GM21526 (cell line): ENCODE measurements at regions not wholly inside any gene's neighbourhood (a gene's known extent, or its start where the extent isn't known, plus 50 kb on each side); places are given as distances from the start of the nearest gene placed in this dataset.
"Not testable (repeated sequence)": the region's sequence is repeated elsewhere in the genome, so short reads cannot be mapped to it uniquely, and the experiment has no call there.

Experiments used
- ATAC-seq: cut with Tn5 transposase; IDR thresholded peaks from one replicate; pipeline ENCODE4 v1.9.1; 2021; ENCODE audit warnings: moderate library complexity; ENCODE audit not compliant: unreplicated experiment, low FRiP score

DNA sequence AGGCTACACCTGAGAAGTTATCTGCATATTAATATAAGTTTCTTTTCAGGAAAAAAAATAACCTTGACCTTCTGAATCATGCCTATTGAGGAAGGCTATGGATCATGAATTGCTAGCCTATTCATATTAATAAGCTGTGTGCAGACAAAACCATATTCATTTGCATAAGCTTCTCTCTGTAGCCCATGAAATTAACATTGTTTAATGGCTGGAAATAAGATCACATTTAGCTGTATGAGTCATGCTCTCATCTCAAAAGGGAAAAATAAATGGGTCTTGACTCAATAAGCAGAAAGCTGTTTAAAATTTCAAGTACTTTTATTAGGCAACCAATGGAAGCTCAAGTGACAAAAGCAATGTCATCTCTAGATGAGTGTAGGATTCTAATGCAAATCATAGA, 330.0 kb upstream of the DEPDC1 start:
- no peak for ATAC-seq

DNA sequence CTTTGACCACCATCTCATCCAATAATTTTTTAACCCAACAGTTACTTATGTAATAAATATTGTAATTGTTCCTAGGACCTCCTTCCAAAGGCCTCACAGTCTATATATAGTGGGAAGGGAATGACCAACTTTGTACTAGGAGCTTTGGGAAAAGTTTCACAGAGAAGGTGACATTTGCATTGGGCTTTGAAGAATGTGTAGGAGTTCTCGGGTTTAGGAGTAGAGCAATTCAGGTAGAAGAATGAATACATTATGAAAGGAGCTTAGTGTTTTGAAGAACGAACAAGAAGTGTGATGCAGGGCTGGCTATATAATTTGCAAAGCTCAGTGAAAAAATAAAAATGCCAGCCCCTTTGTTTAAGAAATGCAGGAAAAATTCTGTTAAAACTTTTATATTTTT, 330.4 kb upstream of the DEPDC1 start:
- no peak for ATAC-seq

DNA sequence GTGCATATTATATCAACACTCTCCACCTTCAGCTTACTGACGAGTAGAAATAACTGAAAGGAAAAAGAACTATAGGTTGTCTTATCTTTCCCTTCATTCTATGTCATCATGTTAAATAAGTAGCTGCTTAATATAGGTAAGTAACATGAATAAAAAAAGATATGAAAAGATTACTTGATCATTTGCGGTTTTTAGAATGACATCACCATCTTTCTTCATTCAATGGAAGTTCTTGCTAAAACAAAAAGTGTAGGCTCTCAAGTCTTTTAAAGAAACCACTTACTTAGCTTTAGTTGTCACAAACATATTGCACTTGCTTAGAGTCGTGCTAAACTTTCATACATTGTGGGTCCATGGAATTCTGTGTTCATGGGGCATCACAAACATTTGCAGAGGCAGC, 331.1 kb upstream of the DEPDC1 start:
- ATAC-seq, result no peak

GRCh38 chr1:68831281-68831680, 334.4 kb upstream of the DEPDC1 start:
- no peak for ATAC-seq

DNA sequence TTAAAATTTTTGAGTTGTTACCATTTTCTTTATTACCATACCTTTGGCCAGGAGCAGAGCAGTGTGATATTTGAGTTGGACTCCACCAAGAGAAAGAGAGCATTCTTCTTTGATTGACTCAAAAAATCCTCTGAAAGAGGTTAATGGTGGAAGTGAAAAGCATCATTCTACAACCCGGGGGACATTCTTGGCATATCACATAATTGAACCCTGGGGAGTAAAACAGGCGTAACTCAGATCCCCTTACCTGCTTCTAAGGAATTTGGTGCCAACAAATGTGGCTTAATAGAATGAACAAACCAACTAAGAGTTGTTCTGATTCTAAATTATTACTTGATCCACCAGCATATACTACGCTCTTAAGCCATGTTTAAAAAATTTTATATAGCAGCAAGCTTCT, 351.1 kb upstream of the DEPDC1 start:
- ATAC-seq, result no peak

GRCh38 chr1:68868606-68869005, 371.7 kb upstream of the DEPDC1 start:
- ATAC-seq, result no peak

DNA sequence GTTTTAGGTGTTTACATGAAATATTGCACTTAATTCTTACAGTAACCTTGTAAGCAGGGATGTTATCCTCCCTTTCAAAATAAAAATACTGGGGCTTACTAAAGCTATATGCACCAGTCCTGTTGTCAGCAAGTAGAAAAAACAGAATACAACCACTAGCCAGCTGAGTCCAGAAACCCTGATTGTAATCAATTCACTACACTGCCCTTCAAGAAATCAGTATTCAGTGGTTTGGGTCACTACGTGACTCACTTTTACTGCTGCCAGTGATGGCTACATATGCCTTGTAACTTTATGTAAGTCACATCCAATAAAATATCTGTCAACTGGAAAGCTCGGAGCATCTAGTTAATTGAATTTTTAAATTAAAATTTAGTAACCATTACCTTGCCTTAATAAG, 376.3 kb upstream of the DEPDC1 start:
- ATAC-seq, result no peak

- not testable (repeated sequence) for ATAC-seq
Observed at GRCh38 chr1:68881330-68882194, 384.7 kb upstream of the DEPDC1 start.

- ATAC-seq, result no peak
Observed at GRCh38 chr1:68889471-68889870, 392.6 kb upstream of the DEPDC1 start.

DNA sequence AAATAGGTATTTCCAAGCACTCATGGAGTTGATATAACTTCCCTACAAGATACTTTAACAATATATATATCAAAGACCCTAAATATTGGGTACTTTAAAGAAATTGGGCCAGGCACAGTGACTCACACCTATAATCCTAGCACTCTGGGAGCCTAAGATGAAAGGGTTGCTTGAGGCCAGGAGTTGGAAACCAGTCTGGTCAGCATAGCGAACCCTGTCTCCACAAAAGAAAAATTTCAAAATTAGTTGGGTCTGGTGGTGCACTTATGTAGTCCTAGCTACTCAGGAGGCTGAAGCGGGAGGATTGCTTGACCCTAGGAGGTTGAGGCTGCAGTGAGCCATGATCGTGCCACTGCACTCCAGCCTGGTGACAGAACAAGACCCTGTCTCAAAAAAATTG, 393.9 kb upstream of the DEPDC1 start:
- ATAC-seq, result no peak

DNA sequence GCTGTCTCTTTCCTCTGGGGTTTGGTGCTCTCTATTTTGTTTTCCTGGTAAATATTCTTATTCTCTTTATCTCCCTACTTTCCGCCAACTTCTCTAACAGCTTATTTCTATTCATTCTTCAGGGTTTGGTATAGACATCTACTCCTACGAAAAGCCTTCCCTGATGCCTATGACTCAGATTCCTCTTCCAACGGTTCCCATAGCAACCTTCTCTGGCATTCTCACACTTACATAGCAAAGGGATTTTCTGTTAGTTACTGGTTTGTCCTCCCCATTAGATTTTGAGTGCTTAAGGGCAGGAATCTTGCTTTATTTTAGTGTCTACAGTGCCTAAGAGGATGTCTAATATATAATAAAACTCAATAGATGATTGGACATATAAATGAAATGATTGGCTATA, 407.6 kb upstream of the DEPDC1 start:
- ATAC-seq, result no peak

DNA sequence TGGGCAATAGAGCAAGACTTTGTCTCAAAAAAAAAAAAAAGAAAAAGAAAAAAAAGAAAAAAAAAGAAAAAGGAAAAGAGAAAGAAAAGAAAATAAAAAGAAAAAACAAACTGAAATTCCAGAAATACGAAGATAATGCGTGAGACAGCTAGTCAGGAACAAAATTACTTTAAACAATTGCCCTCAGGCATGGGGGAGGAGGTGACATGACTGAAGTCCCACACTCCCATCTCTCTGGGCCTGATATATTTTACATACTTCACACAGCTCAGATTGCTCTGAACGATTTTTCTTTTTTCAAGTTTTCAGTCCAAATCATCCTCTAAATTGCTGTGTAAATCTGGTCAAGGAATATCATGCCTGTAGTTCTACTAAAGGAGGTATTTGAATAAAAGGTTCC, 409.5 kb upstream of the DEPDC1 start:
- ATAC-seq, result no peak

DNA sequence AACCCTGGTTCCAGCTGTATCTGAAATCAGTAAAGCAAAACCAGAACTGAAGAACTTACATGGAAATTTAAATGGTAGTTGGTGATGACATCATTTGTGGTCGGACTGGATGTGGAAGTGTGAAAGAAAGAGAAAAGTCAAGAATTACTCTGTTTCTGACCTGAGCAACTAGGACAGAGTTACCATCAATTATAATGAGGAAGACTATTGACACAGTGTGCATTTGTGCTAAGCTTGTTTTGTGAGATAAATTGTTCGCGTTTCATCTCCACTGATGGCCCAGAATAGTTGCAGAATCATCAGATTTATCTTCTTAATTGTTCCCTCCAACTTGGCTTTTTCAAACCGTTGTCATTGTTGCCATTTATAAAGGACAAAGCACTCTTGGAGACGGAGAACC, 410.6 kb upstream of the DEPDC1 start:
- no peak for ATAC-seq

DNA sequence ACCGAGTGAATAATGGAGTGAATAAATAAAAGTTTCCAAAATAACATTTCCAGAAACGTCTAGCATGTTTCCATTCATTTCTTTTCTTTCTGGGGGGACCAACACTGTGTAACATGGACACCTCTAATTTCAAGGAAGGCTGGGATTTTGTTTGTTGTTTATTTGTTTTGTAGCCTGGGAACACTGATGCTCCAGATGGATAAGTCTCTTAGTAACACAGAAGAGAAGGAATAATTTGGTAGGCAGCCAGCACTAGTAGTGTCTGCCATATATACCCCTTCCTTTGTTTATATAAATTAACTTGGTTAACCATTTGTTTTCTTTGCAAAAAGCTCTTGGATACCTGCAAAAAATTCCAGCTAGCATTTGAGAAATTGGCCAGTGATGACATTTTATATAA, 411.4 kb upstream of the DEPDC1 start:
- ATAC-seq, result no peak

- no peak for ATAC-seq
Observed at GRCh38 chr1:68916221-68916902, 419.5 kb upstream of the DEPDC1 start.

DNA sequence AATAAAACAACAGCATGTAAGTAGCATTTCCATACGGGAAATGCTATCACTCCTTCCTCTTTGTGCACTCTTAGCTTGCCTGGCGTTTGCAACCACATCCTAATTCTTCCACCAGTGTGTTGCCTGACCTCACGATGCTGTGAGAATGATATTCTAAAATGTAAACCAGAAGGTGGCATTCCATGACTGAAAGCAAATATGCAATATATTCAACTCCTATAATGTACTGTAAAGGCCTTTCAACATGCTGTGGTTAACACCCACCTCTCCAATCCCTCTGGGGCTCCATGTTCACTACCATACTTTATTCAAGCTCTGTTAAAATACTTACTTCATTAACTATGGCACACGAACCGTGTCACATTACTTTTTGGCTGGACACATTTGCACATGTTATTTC, 420.6 kb upstream of the DEPDC1 start:
- no peak for ATAC-seq

- no peak for ATAC-seq
Observed at GRCh38 chr1:68918563-68918962, 421.7 kb upstream of the DEPDC1 start.

GRCh38 chr1:68919075-68919474, 422.2 kb upstream of the DEPDC1 start:
- ATAC-seq, result no peak

GRCh38 chr1:68923475-68924088, 426.7 kb upstream of the DEPDC1 start:
- not testable (repeated sequence) for ATAC-seq

GRCh38 chr1:68930101-68930500, 433.2 kb upstream of the DEPDC1 start:
- no peak for ATAC-seq

GRCh38 chr1:68936530-68936929, 439.6 kb upstream of the DEPDC1 start:
- ATAC-seq, result no peak
